ENCODE measurements at regions not wholly inside any gene's neighbourhood (a gene's known extent, or its start where the extent isn't known, plus 50 kb on each side); places are given as distances from the start of the nearest gene placed in this dataset.

DNA sequence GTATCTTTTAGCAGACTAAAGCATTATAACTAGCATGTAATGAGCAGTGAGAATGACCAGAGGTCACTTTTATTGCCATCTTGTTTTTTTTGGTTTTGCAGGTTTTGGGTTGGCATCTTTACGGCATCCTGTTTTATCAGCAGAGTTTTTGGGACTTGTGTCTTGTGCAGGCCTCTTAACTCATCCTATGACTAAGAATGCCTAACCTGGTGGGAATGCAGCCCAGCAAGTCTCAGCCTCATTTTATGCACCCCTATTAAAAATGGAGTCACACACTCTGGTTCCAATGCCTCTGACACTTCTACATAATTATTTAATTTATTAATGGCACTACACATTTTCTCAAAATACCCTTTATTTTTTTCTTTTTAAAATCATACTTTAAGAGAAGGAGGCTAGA lies 726.5 kb upstream of the RIOK2 start (continued):
- TF ChIP-seq, protein P1, sequence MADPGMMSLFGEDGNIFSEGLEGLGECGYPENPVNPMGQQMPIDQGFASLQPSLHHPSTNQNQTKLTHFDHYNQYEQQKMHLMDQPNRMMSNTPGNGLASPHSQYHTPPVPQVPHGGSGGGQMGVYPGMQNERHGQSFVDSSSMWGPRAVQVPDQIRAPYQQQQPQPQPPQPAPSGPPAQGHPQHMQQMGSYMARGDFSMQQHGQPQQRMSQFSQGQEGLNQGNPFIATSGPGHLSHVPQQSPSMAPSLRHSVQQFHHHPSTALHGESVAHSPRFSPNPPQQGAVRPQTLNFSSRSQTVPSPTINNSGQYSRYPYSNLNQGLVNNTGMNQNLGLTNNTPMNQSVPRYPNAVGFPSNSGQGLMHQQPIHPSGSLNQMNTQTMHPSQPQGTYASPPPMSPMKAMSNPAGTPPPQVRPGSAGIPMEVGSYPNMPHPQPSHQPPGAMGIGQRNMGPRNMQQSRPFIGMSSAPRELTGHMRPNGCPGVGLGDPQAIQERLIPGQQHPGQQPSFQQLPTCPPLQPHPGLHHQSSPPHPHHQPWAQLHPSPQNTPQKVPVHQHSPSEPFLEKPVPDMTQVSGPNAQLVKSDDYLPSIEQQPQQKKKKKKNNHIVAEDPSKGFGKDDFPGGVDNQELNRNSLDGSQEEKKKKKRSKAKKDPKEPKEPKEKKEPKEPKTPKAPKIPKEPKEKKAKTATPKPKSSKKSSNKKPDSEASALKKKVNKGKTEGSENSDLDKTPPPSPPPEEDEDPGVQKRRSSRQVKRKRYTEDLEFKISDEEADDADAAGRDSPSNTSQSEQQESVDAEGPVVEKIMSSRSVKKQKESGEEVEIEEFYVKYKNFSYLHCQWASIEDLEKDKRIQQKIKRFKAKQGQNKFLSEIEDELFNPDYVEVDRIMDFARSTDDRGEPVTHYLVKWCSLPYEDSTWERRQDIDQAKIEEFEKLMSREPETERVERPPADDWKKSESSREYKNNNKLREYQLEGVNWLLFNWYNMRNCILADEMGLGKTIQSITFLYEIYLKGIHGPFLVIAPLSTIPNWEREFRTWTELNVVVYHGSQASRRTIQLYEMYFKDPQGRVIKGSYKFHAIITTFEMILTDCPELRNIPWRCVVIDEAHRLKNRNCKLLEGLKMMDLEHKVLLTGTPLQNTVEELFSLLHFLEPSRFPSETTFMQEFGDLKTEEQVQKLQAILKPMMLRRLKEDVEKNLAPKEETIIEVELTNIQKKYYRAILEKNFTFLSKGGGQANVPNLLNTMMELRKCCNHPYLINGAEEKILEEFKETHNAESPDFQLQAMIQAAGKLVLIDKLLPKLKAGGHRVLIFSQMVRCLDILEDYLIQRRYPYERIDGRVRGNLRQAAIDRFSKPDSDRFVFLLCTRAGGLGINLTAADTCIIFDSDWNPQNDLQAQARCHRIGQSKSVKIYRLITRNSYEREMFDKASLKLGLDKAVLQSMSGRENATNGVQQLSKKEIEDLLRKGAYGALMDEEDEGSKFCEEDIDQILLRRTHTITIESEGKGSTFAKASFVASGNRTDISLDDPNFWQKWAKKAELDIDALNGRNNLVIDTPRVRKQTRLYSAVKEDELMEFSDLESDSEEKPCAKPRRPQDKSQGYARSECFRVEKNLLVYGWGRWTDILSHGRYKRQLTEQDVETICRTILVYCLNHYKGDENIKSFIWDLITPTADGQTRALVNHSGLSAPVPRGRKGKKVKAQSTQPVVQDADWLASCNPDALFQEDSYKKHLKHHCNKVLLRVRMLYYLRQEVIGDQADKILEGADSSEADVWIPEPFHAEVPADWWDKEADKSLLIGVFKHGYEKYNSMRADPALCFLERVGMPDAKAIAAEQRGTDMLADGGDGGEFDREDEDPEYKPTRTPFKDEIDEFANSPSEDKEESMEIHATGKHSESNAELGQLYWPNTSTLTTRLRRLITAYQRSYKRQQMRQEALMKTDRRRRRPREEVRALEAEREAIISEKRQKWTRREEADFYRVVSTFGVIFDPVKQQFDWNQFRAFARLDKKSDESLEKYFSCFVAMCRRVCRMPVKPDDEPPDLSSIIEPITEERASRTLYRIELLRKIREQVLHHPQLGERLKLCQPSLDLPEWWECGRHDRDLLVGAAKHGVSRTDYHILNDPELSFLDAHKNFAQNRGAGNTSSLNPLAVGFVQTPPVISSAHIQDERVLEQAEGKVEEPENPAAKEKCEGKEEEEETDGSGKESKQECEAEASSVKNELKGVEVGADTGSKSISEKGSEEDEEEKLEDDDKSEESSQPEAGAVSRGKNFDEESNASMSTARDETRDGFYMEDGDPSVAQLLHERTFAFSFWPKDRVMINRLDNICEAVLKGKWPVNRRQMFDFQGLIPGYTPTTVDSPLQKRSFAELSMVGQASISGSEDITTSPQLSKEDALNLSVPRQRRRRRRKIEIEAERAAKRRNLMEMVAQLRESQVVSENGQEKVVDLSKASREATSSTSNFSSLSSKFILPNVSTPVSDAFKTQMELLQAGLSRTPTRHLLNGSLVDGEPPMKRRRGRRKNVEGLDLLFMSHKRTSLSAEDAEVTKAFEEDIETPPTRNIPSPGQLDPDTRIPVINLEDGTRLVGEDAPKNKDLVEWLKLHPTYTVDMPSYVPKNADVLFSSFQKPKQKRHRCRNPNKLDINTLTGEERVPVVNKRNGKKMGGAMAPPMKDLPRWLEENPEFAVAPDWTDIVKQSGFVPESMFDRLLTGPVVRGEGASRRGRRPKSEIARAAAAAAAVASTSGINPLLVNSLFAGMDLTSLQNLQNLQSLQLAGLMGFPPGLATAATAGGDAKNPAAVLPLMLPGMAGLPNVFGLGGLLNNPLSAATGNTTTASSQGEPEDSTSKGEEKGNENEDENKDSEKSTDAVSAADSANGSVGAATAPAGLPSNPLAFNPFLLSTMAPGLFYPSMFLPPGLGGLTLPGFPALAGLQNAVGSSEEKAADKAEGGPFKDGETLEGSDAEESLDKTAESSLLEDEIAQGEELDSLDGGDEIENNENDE (IDR thresholded peaks at IDR 0.05; ENCODE audit: insufficient replicate concordance, low read length), result no peak
- no peak for TF ChIP-seq HDAC2 (IDR thresholded peaks at IDR 0.05; ENCODE audit: borderline replicate concordance in 1 of 2, low read depth in 2 of 2, low read length in 2 of 2)
- no peak for TF ChIP-seq CREB1 (IDR thresholded peaks at IDR 0.05)
- TF ChIP-seq TAF7 (optimal IDR thresholded peaks at IDR 0.05; ENCODE audit: borderline replicate concordance, low read depth, low read length), result no peak
- TF ChIP-seq GTF2F1 (IDR thresholded peaks at IDR 0.05; ENCODE audit: borderline replicate concordance, low read depth, low read length), result no peak
- TF ChIP-seq SIRT6 (IDR thresholded peaks at IDR 0.05; ENCODE audit: low read length), result no peak
- TF ChIP-seq FOSL1 (IDR thresholded peaks at IDR 0.05; ENCODE audit: insufficient read depth, low read depth, low read length), result no peak
- no peak for TF ChIP-seq PHF8 (conservative IDR thresholded peaks at IDR 0.05; ENCODE audit: low read depth, low read length)
- TF ChIP-seq, protein P2, sequence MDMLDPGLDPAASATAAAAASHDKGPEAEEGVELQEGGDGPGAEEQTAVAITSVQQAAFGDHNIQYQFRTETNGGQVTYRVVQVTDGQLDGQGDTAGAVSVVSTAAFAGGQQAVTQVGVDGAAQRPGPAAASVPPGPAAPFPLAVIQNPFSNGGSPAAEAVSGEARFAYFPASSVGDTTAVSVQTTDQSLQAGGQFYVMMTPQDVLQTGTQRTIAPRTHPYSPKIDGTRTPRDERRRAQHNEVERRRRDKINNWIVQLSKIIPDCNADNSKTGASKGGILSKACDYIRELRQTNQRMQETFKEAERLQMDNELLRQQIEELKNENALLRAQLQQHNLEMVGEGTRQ (IDR thresholded peaks at IDR 0.05; ENCODE audit: low read length), result no peak

Measured in H1 (cell line).